ENCODE measurements at regions not wholly inside any gene's neighbourhood (a gene's known extent, or its start where the extent isn't known, plus 50 kb on each side); places are given as distances from the start of the nearest gene placed in this dataset.

DNA sequence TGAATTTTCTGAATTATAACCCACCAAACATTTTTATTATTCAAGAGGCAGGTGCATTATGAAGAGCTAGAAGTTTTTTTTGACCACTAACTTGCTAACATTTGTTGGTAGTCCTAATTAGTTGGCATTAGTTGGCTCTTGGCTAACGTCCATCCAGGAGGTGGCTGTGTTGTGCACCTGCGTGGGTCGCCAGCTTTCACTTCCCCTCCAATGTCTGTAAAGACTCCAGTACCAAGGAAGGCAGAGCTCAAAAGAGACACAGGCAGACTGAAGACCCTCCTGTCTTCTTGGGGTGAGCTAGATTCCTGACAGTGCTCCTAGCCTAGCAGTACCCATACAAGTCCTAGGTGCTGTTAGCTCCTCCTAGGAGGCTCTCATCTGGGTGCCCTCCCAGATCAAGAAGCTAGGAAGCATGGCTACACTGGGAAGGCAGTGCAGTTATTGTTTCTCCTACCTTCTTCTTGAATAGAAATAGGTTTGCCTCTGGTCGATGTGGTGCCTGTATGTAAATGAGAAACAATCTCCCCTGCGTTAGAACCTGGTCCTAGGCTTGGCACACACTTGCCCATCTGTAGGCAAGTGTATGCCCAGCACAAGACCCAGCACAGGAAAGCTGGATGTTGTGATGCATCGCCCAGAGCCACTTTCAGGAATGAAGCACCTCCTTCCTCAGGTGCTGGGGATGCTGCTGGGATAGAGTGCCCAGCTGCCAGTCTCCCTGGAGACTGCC lies 190.9 kb downstream of the ICE1 start:
- DNase-seq, result no peak

- DNase-seq, result no peak
These were observed 189.6 kb downstream of the ICE1 start for GRCh38 chr5:5612096-5612495.

GRCh38 chr5:5609935-5610334 lies 187.5 kb downstream of the ICE1 start:
- no peak for DNase-seq

GRCh38 chr5:5605170-5605764 lies 182.8 kb downstream of the ICE1 start:
- no peak for DNase-seq

- no peak for DNase-seq
These were observed 180.1 kb downstream of the ICE1 start for GRCh38 chr5:5602554-5602953.

- no peak for DNase-seq
These were observed 176.2 kb downstream of the ICE1 start for GRCh38 chr5:5598547-5599113.

GRCh38 chr5:5593391-5593790 lies 170.9 kb downstream of the ICE1 start:
- no peak for DNase-seq

DNA sequence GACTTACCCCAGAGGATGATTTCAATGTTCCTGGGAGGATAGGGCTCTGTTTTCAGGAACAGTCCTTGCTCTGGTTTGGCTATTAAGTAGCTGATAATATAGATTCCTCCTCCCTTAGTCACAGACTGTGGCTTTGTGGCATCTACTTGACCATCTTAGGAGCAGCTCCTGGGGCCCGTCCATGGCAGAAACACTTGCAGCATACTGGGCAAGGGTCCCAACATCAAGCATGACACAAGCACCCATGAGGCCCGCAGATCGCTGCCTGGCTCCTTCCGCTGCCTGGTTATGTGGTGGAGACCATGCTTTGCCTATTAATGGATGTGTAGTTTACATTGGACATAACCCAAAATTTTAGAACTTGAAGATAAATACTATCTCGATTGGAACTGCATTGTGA lies 170.1 kb downstream of the ICE1 start:
- no peak for DNase-seq

- no peak for DNase-seq
These were observed 169.1 kb downstream of the ICE1 start for GRCh38 chr5:5591567-5591966.

GRCh38 chr5:5589857-5590256 lies 167.4 kb downstream of the ICE1 start:
- DNase-seq, result no peak

GRCh38 chr5:5588887-5589826 lies 166.7 kb downstream of the ICE1 start:
- no peak for DNase-seq

- DNase-seq, result no peak
These were observed 165.9 kb downstream of the ICE1 start for GRCh38 chr5:5588386-5588785.

GRCh38 chr5:5587474-5587873 lies 165.0 kb downstream of the ICE1 start:
- DNase-seq, result no peak

DNA sequence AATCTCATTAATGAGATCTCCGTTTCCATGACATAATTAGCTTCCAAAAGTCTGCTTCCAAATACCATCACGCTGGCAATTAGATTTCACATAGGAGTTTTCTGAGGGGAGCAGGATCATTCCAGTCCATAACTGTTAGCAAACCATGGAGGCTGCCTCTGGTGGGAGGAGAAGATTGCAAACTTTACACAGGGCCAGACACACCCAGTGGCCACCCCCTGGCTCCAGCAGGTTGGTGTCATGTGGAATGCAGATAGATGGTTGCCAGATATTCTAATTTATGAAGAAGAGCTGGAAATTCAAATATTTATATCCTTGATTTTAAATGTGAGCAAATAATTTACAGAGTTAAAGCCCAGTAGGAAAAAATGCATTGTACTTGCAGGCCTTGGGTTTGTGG lies 164.2 kb downstream of the ICE1 start:
- DNase-seq, result no peak

GRCh38 chr5:5585751-5586341 lies 163.4 kb downstream of the ICE1 start:
- DNase-seq, result no peak

- no peak for DNase-seq
These were observed 162.3 kb downstream of the ICE1 start for GRCh38 chr5:5584751-5585150.

GRCh38 chr5:5584236-5584745 lies 161.8 kb downstream of the ICE1 start:
- no peak for DNase-seq

DNA sequence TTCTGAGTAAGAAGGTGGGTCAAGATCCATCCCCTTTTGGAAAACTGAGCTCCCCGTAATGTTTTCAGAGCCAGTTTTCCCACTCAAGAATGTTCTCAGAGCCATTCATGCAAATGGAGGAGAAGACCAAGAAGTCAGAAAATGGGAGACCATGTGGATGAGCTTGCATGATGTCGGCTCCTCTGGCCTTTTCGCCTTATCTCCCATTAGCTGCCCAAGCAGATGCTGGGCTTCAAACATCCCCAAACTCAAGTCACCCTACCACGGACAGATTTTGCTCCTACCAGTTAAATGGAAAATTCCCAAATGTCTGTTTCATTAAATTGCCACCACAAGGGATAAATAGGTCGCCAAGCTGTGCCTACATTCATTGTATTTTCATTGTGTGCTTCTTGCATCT lies 161.4 kb downstream of the ICE1 start:
- DNase-seq, result no peak

DNA sequence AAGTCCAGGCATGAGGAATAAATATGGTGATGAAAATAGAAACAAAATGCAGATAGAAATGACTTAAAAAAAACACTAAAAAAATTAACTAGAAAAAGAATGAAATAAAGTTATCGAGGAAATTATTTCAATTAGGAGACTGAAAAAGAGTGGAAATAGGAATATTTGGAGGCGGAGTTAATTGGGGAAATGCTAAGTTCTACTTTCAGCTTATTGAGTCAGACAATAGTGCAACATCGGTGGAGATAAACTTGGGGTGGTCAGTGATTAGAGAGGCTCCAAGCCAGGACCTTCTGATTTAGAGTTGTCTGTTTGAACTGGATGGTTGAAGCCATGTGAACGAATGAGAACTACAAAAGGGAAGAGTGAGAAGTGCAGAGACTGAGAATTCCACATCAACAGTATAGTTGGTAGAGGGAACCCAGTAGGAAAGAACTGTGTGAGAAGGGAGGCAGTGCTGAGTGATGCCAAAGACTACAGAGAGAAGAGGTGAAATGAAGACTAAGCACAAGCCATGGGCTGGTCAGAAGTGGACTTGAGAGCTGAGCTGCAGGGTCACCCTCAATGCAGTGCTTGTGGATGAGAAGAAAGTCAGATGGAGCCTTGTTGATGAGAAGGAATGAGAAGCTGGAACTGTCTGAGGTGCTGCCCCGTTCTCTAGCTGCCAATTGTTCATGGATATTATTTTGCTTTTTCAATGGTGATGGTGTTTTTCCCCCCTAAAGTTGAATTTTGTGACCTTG lies 160.7 kb downstream of the ICE1 start:
- DNase-seq, result no peak

DNA sequence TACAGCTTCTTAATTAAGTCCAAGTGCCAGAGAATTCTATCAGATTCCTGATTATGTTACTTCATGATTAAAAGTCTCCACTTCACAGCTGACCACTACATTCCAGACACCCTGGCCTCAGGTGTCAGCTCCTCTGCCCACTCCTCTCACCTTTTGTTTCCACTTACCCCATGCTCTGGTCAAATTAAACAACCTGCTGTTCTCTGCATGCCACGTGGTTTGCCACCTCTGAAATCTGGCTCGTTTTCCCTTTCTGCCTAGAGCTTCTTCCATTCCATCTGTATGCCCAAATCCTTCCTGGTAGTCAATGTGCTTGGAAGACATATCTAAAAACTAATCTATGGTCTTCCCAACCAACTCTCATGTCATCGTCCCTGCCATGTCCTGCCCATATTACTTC lies 158.6 kb downstream of the ICE1 start:
- no peak for DNase-seq

DNA sequence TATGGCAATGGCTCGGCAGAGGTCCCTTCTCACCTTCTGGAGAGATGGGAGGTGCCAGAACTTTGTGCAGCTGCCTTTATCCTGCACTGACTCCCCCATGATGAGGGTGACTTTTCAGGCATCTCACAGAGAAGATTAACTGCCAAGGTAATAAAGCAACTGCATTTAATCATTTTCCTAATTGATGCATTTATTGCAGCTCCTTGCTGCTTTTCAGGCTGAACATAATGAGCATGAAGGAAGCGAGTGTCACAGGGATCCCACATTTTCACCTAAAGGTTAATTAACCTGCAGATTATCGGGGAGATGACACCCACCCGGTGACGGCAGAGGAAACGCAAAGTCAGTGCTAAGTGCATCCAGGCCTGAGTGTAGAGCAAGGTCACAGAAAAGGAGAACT lies 154.3 kb downstream of the ICE1 start:
- no peak for DNase-seq

- no peak for DNase-seq
These were observed 153.0 kb downstream of the ICE1 start for GRCh38 chr5:5575461-5575860.
